ENCODE measurements at regions not wholly inside any gene's neighbourhood (a gene's known extent, or its start where the extent isn't known, plus 50 kb on each side); places are given as distances from the start of the nearest gene placed in this dataset.

- no peaks in the 10 kb centered on the region for H3K36me3 ChIP-seq (ENCODE audit: insufficient read depth, low read length)
- H3K79me2 ChIP-seq (ENCODE audit: insufficient read depth, low read length): no peaks in the 10 kb centered on the region
- no peak overlapping the region for H3K27ac ChIP-seq (ENCODE audit: low read depth, low read length, poor library complexity, severe bottlenecking)
- no peaks in the 10 kb centered on the region for H3F3A ChIP-seq (ENCODE audit: insufficient read depth, low read length)
- H3K9me3 ChIP-seq (ENCODE audit: low read length): no peaks in the 10 kb centered on the region
- H3K4me2 ChIP-seq (ENCODE audit: low read length): no peak overlapping the region
- TF ChIP-seq EZH2 (IDR thresholded peaks at IDR 0.05; ENCODE audit: borderline replicate concordance, low read length): no peak
- no peak for TF ChIP-seq CTCF (IDR thresholded peaks at IDR 0.05; ENCODE audit: low read length)
- no peaks in the 10 kb centered on the region for H4K20me1 ChIP-seq (ENCODE audit: insufficient read depth, low read length)
- no peak overlapping the region for H2AFZ ChIP-seq (ENCODE audit: low read length)
- no peaks in the 10 kb centered on the region for H3K9me2 ChIP-seq (ENCODE audit: low read depth, low read length)
- no peak overlapping the region for H3K9ac ChIP-seq (ENCODE audit: low read length)
- H3K4me3 ChIP-seq (ENCODE audit: low read depth, low read length, poor library complexity, severe bottlenecking): no peak overlapping the region
- no peaks in the 10 kb centered on the region for H3K27me3 ChIP-seq (ENCODE audit: insufficient read depth, low read length)
- H3K4me1 ChIP-seq (ENCODE audit: insufficient read depth, low read length, severe bottlenecking): no peaks in the 10 kb centered on the region
These were observed 1406.0 kb downstream of the RPA4 start for GRCh38 chrX:98289726-98290125.

GRCh38 chrX:98294310-98294709 is 1410.6 kb downstream of the RPA4 start:
- H3K9ac ChIP-seq (ENCODE audit: low read length): no peak overlapping the region
- no peaks in the 10 kb centered on the region for H3K79me2 ChIP-seq (ENCODE audit: insufficient read depth, low read length)
- H3K9me2 ChIP-seq (ENCODE audit: low read depth, low read length): no peaks in the 10 kb centered on the region
- H3K27ac ChIP-seq (ENCODE audit: low read depth, low read length, poor library complexity, severe bottlenecking): no peak overlapping the region
- H3K9me3 ChIP-seq (ENCODE audit: low read length): no peaks in the 10 kb centered on the region
- no peaks in the 10 kb centered on the region for H4K20me1 ChIP-seq (ENCODE audit: insufficient read depth, low read length)
- H2AFZ ChIP-seq (ENCODE audit: low read length): no peak overlapping the region
- TF ChIP-seq EZH2 (IDR thresholded peaks at IDR 0.05; ENCODE audit: borderline replicate concordance, low read length) (no peak), CTCF (IDR thresholded peaks at IDR 0.05; ENCODE audit: low read length) (no peak)
- H3K4me1 ChIP-seq (ENCODE audit: insufficient read depth, low read length, severe bottlenecking): no peaks in the 10 kb centered on the region
- H3K27me3 ChIP-seq (ENCODE audit: insufficient read depth, low read length): no peaks in the 10 kb centered on the region
- no peaks in the 10 kb centered on the region for H3F3A ChIP-seq (ENCODE audit: insufficient read depth, low read length)
- H3K36me3 ChIP-seq (ENCODE audit: insufficient read depth, low read length): no peaks in the 10 kb centered on the region
- no peak overlapping the region for H3K4me3 ChIP-seq (ENCODE audit: low read depth, low read length, poor library complexity, severe bottlenecking)
- no peak overlapping the region for H3K4me2 ChIP-seq (ENCODE audit: low read length)

GRCh38 chrX:98296129-98296528 is 1412.4 kb downstream of the RPA4 start:
- Histone ChIP-seq H4K20me1 (ENCODE audit: insufficient read depth, low read length) (no peaks in the 10 kb centered on the region), H3K4me1 (ENCODE audit: insufficient read depth, low read length, severe bottlenecking) (no peaks in the 10 kb centered on the region), H2AFZ (ENCODE audit: low read length) (no peak overlapping the region), H3K9me3 (ENCODE audit: low read length) (no peaks in the 10 kb centered on the region), H3K4me2 (ENCODE audit: low read length) (no peak overlapping the region), H3K27ac (ENCODE audit: low read depth, low read length, poor library complexity, severe bottlenecking) (no peak overlapping the region), H3K27me3 (ENCODE audit: insufficient read depth, low read length) (no peaks in the 10 kb centered on the region), H3K36me3 (ENCODE audit: insufficient read depth, low read length) (no peaks in the 10 kb centered on the region), H3K79me2 (ENCODE audit: insufficient read depth, low read length) (no peaks in the 10 kb centered on the region), H3F3A (ENCODE audit: insufficient read depth, low read length) (no peaks in the 10 kb centered on the region), H3K9ac (ENCODE audit: low read length) (no peak overlapping the region), H3K9me2 (ENCODE audit: low read depth, low read length) (no peaks in the 10 kb centered on the region), H3K4me3 (ENCODE audit: low read depth, low read length, poor library complexity, severe bottlenecking) (no peak overlapping the region)
- TF ChIP-seq CTCF (IDR thresholded peaks at IDR 0.05; ENCODE audit: low read length) (no peak), EZH2 (IDR thresholded peaks at IDR 0.05; ENCODE audit: borderline replicate concordance, low read length) (no peak)
